Hematopoietic multipotent progenitor cell (in vitro differentiated cells): ENCODE measurements at regions not wholly inside any gene's neighbourhood (a gene's known extent, or its start where the extent isn't known, plus 50 kb on each side); places are given as distances from the start of the nearest gene placed in this dataset.

Experiments used
- DNase-seq, 3 donors: peaks; one replicate each; pipeline ENCODE4 v3.0.0-alpha.2; 2011 to 2015; ENCODE audit warnings: low read depth in 2 of 3, low spot score in 2 of 3

GRCh38 chr18:71131918-71132317, 843.1 kb downstream of the SOCS6 start:
- DNase-seq: no peak

GRCh38 chr18:71130351-71130750, 841.5 kb downstream of the SOCS6 start:
- no peak for DNase-seq

- DNase-seq: no peak
These were observed 836.7 kb downstream of the SOCS6 start for GRCh38 chr18:71125581-71125980.

GRCh38 chr18:71116535-71116934, 827.7 kb downstream of the SOCS6 start:
- DNase-seq: no peak

- no peak for DNase-seq
These were observed 826.4 kb downstream of the SOCS6 start for GRCh38 chr18:71115261-71115660.

- DNase-seq: no peak
These were observed 825.8 kb downstream of the SOCS6 start for GRCh38 chr18:71114550-71115210.

- no peak for DNase-seq
These were observed 818.4 kb downstream of the SOCS6 start for GRCh38 chr18:71107244-71107643.

GRCh38 chr18:71106701-71107100, 817.9 kb downstream of the SOCS6 start:
- no peak for DNase-seq

- no peak for DNase-seq
These were observed 817.2 kb downstream of the SOCS6 start for GRCh38 chr18:71105994-71106546.

- peak in 1 of 3 donors; percentile 24 for DNase-seq
These were observed 816.4 kb downstream of the SOCS6 start for GRCh38 chr18:71105078-71105819.

GRCh38 chr18:71079606-71080005, 790.8 kb downstream of the SOCS6 start:
- no peak for DNase-seq

- DNase-seq: no peak
These were observed 788.6 kb downstream of the SOCS6 start for GRCh38 chr18:71077451-71077850.

GRCh38 chr18:71075147-71075546, 786.3 kb downstream of the SOCS6 start:
- no peak for DNase-seq

GRCh38 chr18:71068338-71068737, 779.5 kb downstream of the SOCS6 start:
- no peak for DNase-seq

- DNase-seq: no peak
These were observed 761.0 kb downstream of the SOCS6 start for GRCh38 chr18:71049893-71050292.

GRCh38 chr18:71047882-71048281, 759.0 kb downstream of the SOCS6 start:
- no peak for DNase-seq

GRCh38 chr18:71045331-71046065, 756.7 kb downstream of the SOCS6 start:
- DNase-seq: no peak

- no peak for DNase-seq
These were observed 751.3 kb downstream of the SOCS6 start for GRCh38 chr18:71040161-71040560.

GRCh38 chr18:71038196-71038595, 749.4 kb downstream of the SOCS6 start:
- no peak for DNase-seq

- DNase-seq: no peak
These were observed 747.9 kb downstream of the SOCS6 start for GRCh38 chr18:71036783-71037182.
